Suprapubic skin (tissue), 3 donors: ENCODE measurements at regions not wholly inside any gene's neighbourhood (a gene's known extent, or its start where the extent isn't known, plus 50 kb on each side); places are given as distances from the start of the nearest gene placed in this dataset.

Source experiments
- POLR2A ChIP-seq, 2 donors: fragments of 450-650 bp; IDR thresholded peaks; one replicate each; pipeline ENCODE4 v1.6.1; 2017; ENCODE audit warnings: antibody characterized with exemption in 2 of 2, mild to moderate bottlenecking in 2 of 2, moderate library complexity in 2 of 2
- TF ChIP-seq, protein P1 (sequence below), 2 donors: fragments of 200-600 bp in 1 of 2; fragments of 450-650 bp in 1 of 2; sonication (generic) in 1 of 2; IDR thresholded peaks; one replicate each; pipeline ENCODE4 v1.5.1; 2016 to 2019; ENCODE audit warnings: antibody characterized with exemption in 2 of 2, mild to moderate bottlenecking in 1 of 2, moderate library complexity in 1 of 2

DNA sequence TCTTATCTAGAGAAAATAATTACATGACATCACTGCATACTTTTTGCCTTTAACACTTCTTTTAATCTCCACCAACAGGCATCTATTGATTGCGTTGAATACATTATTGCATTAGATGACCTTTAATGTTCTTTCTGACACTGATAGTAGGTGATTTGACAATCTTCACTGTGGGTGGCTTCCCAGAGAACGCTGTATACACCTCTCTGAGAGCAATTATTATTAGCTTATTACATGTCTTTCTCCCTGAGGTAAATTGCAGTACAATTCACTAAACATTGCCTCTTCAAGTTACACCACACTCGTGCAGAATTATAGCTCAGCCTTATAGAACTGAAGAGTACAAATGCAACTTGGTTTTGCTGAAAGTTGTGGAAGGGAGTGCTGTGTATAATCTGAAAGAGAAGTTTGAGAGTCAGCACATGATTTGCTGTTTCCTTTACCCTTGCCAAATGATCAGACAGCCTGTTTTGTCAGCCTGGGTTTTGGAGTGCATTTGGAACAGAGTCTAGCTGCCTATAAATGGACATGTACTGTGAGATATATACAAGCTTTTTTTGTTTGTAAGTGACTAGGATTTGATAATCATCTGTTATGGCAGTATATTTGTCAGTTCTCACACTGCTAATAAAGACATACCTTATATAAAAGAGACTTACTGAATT lies 369.2 kb downstream of the CCER1 start:
- TF ChIP-seq, protein P1, sequence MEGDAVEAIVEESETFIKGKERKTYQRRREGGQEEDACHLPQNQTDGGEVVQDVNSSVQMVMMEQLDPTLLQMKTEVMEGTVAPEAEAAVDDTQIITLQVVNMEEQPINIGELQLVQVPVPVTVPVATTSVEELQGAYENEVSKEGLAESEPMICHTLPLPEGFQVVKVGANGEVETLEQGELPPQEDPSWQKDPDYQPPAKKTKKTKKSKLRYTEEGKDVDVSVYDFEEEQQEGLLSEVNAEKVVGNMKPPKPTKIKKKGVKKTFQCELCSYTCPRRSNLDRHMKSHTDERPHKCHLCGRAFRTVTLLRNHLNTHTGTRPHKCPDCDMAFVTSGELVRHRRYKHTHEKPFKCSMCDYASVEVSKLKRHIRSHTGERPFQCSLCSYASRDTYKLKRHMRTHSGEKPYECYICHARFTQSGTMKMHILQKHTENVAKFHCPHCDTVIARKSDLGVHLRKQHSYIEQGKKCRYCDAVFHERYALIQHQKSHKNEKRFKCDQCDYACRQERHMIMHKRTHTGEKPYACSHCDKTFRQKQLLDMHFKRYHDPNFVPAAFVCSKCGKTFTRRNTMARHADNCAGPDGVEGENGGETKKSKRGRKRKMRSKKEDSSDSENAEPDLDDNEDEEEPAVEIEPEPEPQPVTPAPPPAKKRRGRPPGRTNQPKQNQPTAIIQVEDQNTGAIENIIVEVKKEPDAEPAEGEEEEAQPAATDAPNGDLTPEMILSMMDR (IDR thresholded peaks at IDR 0.05) = no peak
- no peak for TF ChIP-seq POLR2A (IDR thresholded peaks at IDR 0.05)
